Epithelial cell of esophagus (primary cell): ENCODE measurements at regions not wholly inside any gene's neighbourhood (a gene's known extent, or its start where the extent isn't known, plus 50 kb on each side); places are given as distances from the start of the nearest gene placed in this dataset.

Experiments used
- DNase-seq: peaks from one replicate; pipeline ENCODE4 v3.0.0; 2010; ENCODE audit warnings: low read depth
- H3K4me3 ChIP-seq: 2 replicates; pipeline ENCODE4 v1.5.1; 2011; ENCODE audit warnings: mild to moderate bottlenecking, low read length, control low read depth
- CTCF ChIP-seq: IDR thresholded peaks from 2 replicates; pipeline ENCODE4 v1.5.1; 2011; ENCODE audit warnings: low read depth, mild to moderate bottlenecking, low read length, control low read depth, inconsistent platforms; ENCODE audit not compliant: insufficient read depth; ENCODE audit errors: missing control alignments

- H3K4me3 ChIP-seq, result no peak overlapping the region
- DNase-seq, result peak; percentile 88
- no peak for TF ChIP-seq CTCF
These were observed 98.5 kb downstream of the PHLDA1 start for GRCh38 chr12:75933101-75933500.

GRCh38 chr12:75932241-75932640 lies 99.3 kb downstream of the PHLDA1 start:
- no peak for DNase-seq
- no peak overlapping the region for H3K4me3 ChIP-seq
- no peak for TF ChIP-seq CTCF

GRCh38 chr12:75923964-75924666 lies 107.5 kb downstream of the PHLDA1 start:
- DNase-seq, result no peak
- no peak for TF ChIP-seq CTCF

GRCh38 chr12:75922944-75923642 lies 108.5 kb downstream of the PHLDA1 start:
- no peak for TF ChIP-seq CTCF
- no peak overlapping the region for H3K4me3 ChIP-seq
- no peak for DNase-seq

More at GRCh38 chr12:75923964-75924666, 107.5 kb downstream of the PHLDA1 start:
- no peak overlapping the region for H3K4me3 ChIP-seq

- TF ChIP-seq CTCF, result no peak
- no peak overlapping the region for H3K4me3 ChIP-seq
- DNase-seq, result no peak
These were observed 109.8 kb downstream of the PHLDA1 start for GRCh38 chr12:75921622-75922289.

GRCh38 chr12:75917715-75918114 lies 113.9 kb downstream of the PHLDA1 start:
- DNase-seq, result no peak
- TF ChIP-seq CTCF, result no peak
- no peak overlapping the region for H3K4me3 ChIP-seq
